ENCODE measurements at regions not wholly inside any gene's neighbourhood (a gene's known extent, or its start where the extent isn't known, plus 50 kb on each side); places are given as distances from the start of the nearest gene placed in this dataset.

DNA sequence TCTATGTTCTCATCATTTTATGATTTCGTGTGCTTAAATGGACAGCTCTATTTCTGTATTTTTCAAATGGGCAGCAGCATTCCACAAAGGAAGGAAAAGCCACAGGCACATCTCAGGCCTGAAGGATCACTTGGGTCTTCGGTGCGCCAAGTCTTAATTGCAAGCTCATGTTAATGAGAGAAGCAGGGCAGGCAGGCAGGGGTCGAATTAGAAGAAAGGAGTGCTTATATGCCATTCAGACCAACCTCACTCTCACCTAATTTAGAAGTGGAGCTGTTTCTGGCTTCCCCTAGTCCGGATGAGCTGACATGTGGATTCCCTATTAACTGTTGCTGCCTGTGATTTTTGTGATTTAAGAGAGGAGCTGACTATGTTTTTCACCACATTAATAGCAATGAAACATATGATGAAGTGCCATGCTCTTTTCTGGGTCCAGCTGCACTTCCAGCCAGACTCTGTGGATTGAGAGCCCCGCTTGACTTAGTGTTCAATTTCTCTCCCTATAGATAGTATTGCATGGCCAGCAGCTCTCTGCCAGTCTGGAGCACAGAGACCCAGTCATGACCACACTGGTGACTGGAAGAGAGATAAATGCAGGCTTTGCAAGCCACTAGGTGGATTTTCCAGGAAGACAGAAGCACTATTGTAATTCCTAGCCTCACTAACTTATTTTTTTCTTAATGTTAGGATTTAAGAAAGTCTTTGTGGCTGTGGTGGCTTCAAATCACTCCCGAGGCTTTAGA lies 373.9 kb upstream of the FAT3 start:
- H3K27ac ChIP-seq: no peak overlapping the region
- H3K4me1 ChIP-seq: no peaks in the 10 kb centered on the region
- 66 to 71% methylated on average over 6 to 7 of the region's 7 CpGs for WGBS, 2 donors (ENCODE audit: low coverage in 1 of 2)
- TF ChIP-seq POLR2A (IDR thresholded peaks at IDR 0.05) (no peak), POLR2AphosphoS5 (IDR thresholded peaks at IDR 0.05) (no peak), EP300 (IDR thresholded peaks at IDR 0.05) (no peak)
- TF ChIP-seq, protein P1, sequence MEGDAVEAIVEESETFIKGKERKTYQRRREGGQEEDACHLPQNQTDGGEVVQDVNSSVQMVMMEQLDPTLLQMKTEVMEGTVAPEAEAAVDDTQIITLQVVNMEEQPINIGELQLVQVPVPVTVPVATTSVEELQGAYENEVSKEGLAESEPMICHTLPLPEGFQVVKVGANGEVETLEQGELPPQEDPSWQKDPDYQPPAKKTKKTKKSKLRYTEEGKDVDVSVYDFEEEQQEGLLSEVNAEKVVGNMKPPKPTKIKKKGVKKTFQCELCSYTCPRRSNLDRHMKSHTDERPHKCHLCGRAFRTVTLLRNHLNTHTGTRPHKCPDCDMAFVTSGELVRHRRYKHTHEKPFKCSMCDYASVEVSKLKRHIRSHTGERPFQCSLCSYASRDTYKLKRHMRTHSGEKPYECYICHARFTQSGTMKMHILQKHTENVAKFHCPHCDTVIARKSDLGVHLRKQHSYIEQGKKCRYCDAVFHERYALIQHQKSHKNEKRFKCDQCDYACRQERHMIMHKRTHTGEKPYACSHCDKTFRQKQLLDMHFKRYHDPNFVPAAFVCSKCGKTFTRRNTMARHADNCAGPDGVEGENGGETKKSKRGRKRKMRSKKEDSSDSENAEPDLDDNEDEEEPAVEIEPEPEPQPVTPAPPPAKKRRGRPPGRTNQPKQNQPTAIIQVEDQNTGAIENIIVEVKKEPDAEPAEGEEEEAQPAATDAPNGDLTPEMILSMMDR (IDR thresholded peaks at IDR 0.05): no peak
- H3K36me3 ChIP-seq: no peaks in the 10 kb centered on the region
- H3K4me3 ChIP-seq: no peak overlapping the region
- ATAC-seq: no peak
- H3K27me3 ChIP-seq: no peaks in the 10 kb centered on the region
- H3K9me3 ChIP-seq: no peaks in the 10 kb centered on the region

DNA sequence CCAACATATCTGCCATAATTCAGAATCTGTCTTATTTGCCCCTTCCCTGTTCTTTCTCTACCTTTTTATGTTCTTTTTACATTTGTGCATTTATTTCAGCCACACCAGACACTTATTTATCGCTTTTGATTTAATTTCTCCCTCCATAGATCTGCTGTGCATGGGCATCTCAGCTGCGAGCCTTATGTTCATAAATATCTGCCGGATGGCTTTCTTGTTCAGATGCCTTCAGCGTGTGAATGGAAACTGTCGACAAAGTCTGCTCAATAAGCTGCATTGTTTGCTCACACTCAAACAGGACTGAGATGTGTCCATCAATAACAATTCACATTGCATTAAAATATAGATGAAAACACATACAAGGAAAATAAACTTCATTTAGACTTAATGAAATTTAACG lies 374.6 kb upstream of the FAT3 start:
- Histone ChIP-seq H3K9me3 (no peaks in the 10 kb centered on the region), H3K27me3 (no peaks in the 10 kb centered on the region), H3K4me1 (no peaks in the 10 kb centered on the region), H3K36me3 (no peaks in the 10 kb centered on the region), H3K27ac (no peak overlapping the region), H3K4me3 (no peak overlapping the region)
- no peak for ATAC-seq
- 73% methylated on average over 6 of the region's 6 CpGs for WGBS, 2 donors (ENCODE audit: low coverage in 1 of 2)
- TF ChIP-seq EP300 (IDR thresholded peaks at IDR 0.05): no peak
- TF ChIP-seq POLR2A (IDR thresholded peaks at IDR 0.05): no peak
- no peak for TF ChIP-seq POLR2AphosphoS5 (IDR thresholded peaks at IDR 0.05)
- TF ChIP-seq, protein P1 (IDR thresholded peaks at IDR 0.05): no peak

DNA sequence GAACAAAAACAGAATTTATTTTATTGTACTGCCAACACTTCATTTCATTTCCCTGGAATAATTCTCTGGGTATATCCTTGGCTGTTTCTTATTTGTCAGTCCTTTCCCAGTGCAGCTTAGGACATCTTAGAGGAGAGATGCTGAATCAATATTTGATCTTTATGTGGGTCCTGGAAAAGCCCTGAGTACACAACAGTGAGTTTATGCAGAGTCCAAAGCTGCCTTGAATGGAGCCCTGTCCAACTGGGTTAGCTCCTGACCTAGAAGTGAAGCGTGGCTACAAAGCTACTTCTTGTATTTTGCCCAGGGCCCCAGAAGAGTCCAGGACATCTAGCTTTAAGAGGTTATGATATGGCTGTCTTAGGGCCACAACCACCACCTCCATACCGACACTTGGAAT lies 378.0 kb upstream of the FAT3 start:
- H3K27me3 ChIP-seq: no peaks in the 10 kb centered on the region
- H3K36me3 ChIP-seq: no peaks in the 10 kb centered on the region
- no peak overlapping the region for H3K4me3 ChIP-seq
- no peak for TF ChIP-seq POLR2A (IDR thresholded peaks at IDR 0.05)
- H3K9me3 ChIP-seq: no peaks in the 10 kb centered on the region
- no peak overlapping the region for H3K27ac ChIP-seq
- 85 to 94% methylated on average over 2 of the region's 2 CpGs for WGBS, 2 donors (ENCODE audit: low coverage in 1 of 2)
- peaks cover 0 to 6% (median 0%) of the 10 kb centered on the region in 3 donors for H3K4me1 ChIP-seq
- ATAC-seq: no peak

DNA sequence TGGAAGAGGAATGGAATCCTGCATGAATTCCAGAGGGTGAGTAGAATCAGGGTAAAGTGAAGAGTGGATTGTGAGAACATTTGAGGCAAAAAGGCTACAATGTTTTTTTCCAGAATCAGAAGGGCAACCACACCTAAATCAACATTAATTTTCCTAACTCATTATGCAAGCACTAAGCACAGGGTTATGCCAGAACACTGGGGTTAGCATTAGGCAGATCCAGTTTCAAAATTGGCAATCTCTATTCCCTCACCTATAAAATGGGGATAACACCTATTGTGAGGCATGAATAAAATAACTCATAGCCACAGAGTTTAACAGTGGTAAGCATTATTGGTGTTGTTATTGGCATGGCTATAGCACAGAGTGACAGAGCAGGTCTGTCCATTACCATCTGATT lies 378.6 kb upstream of the FAT3 start:
- no peak overlapping the region for H3K27ac ChIP-seq
- H3K27me3 ChIP-seq: no peaks in the 10 kb centered on the region
- no peak for ATAC-seq
- TF ChIP-seq POLR2AphosphoS5 (IDR thresholded peaks at IDR 0.05): no peak
- no peak for TF ChIP-seq EP300 (IDR thresholded peaks at IDR 0.05)
- TF ChIP-seq, protein P1 (IDR thresholded peaks at IDR 0.05): no peak
- no peak for TF ChIP-seq POLR2A (IDR thresholded peaks at IDR 0.05)
- no peaks in the 10 kb centered on the region for H3K36me3 ChIP-seq
- no peaks in the 10 kb centered on the region for H3K9me3 ChIP-seq
- H3K4me3 ChIP-seq: no peak overlapping the region
- peaks cover 0 to 6% (median 0%) of the 10 kb centered on the region in 3 donors for H3K4me1 ChIP-seq

DNA sequence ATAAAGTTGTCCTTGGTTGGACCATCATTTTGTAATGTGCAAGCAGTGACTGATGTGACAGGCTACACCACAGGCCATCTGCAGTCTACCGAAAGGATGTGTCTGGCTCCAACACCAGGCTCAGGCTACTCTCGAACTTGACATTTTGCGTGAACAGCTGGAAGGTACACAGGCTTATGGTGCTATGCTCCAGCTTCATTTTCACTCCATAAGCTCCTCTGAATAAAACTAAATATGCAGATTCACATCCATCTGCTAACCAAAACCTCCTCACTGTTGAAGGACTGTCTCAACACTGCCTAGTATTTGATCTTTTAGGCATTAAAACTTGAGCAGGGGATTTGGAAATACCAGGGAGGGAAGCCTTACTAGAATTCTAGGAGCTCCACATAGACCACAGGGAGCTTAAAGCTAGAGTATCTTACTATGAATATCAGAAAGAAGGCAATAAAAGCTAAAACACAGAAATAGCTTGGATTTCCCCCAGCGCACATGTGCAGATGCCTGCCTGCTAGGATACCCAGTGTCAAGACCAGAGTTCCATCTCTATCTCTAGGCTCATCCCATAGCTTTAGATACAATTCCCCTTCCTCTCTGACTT lies 383.9 kb upstream of the FAT3 start:
- Histone ChIP-seq H3K27ac (no peak overlapping the region), H3K9me3 (no peaks in the 10 kb centered on the region), H3K27me3 (no peaks in the 10 kb centered on the region), H3K4me3 (no peak overlapping the region), H3K4me1 (peaks cover 0 to 9% (median 0%) of the 10 kb centered on the region in 3 donors), H3K36me3 (no peaks in the 10 kb centered on the region)
- ATAC-seq: no peak
- TF ChIP-seq, protein P1 (IDR thresholded peaks at IDR 0.05): no peak
- TF ChIP-seq EP300 (IDR thresholded peaks at IDR 0.05): no peak
- TF ChIP-seq POLR2AphosphoS5 (IDR thresholded peaks at IDR 0.05): no peak
- no peak for TF ChIP-seq POLR2A (IDR thresholded peaks at IDR 0.05)
- WGBS, 2 donors (ENCODE audit: low coverage in 1 of 2): 100% methylated on average over 2 to 3 of the region's 4 CpGs
